H1 (cell line): ENCODE measurements at regions not wholly inside any gene's neighbourhood (a gene's known extent, or its start where the extent isn't known, plus 50 kb on each side); places are given as distances from the start of the nearest gene placed in this dataset.

Experiments
- BRCA1 ChIP-seq: IDR thresholded peaks from 2 replicates; pipeline ENCODE4 v1.6.1; 2012; ENCODE audit warnings: low read depth, low read length, improper control_type of control experiment
- CBX8 ChIP-seq: fragments of 300-800, 300-1000 bp; sonication (generic); IDR thresholded peaks from 2 replicates; pipeline ENCODE4 v1.7.1; 2016; ENCODE audit warnings: low read depth, low read length, borderline replicate concordance
- EP300 ChIP-seq, 2 experiments: IDR thresholded peaks; 1 replicate in 1 of 2; 2 replicates in 1 of 2; pipeline ENCODE4 v1.6.1; 2011 to 2012; ENCODE audit warnings: low read depth in 2 of 2, low read length in 2 of 2, mild to moderate bottlenecking in 2 of 2, borderline replicate concordance in 1 of 2, inconsistent platforms in 1 of 2, moderate library complexity in 1 of 2
- EZH2 ChIP-seq: fragments of 200-600 bp; sonication (generic); IDR thresholded peaks from 2 replicates; pipeline ENCODE4 v1.7.1; 2012; ENCODE audit warnings: low read depth, mild to moderate bottlenecking, moderate library complexity, low read length, inconsistent platforms; ENCODE audit not compliant: severe bottlenecking
- POLR2A ChIP-seq, 2 experiments: IDR thresholded peaks; 1 replicate in 1 of 2; 2 replicates in 1 of 2; pipeline ENCODE4 v1.6.1; 2011; ENCODE audit warnings: low read depth in 2 of 2, low read length in 2 of 2, mild to moderate bottlenecking in 2 of 2; ENCODE audit errors: control extremely low read depth in 1 of 2
- SRF ChIP-seq: IDR thresholded peaks from 2 replicates; pipeline ENCODE4 v1.6.1; 2011; ENCODE audit warnings: mild to moderate bottlenecking, low read depth, low read length, moderate library complexity
- TF ChIP-seq, protein P1 (sequence below): fragments of 300-600 bp; sonication (generic); IDR thresholded peaks from 2 replicates; pipeline ENCODE4 v1.7.1; 2012; ENCODE audit warnings: low read length, moderate library complexity, mild to moderate bottlenecking, inconsistent platforms; ENCODE audit not compliant: insufficient replicate concordance
- TF ChIP-seq, protein P2 (sequence below), 3 experiments: IDR thresholded peaks; 1 replicate in 2 of 3; 2 replicates in 1 of 3; pipeline versions ENCODE4 v1.5.1 to v1.6.1; 2011; ENCODE audit warnings: low read length in 3 of 3, mild to moderate bottlenecking in 3 of 3, inconsistent platforms in 2 of 3, low read depth in 1 of 3, moderate library complexity in 1 of 3; ENCODE audit not compliant: insufficient read depth in 1 of 3; ENCODE audit errors: control extremely low read depth in 1 of 3

DNA sequence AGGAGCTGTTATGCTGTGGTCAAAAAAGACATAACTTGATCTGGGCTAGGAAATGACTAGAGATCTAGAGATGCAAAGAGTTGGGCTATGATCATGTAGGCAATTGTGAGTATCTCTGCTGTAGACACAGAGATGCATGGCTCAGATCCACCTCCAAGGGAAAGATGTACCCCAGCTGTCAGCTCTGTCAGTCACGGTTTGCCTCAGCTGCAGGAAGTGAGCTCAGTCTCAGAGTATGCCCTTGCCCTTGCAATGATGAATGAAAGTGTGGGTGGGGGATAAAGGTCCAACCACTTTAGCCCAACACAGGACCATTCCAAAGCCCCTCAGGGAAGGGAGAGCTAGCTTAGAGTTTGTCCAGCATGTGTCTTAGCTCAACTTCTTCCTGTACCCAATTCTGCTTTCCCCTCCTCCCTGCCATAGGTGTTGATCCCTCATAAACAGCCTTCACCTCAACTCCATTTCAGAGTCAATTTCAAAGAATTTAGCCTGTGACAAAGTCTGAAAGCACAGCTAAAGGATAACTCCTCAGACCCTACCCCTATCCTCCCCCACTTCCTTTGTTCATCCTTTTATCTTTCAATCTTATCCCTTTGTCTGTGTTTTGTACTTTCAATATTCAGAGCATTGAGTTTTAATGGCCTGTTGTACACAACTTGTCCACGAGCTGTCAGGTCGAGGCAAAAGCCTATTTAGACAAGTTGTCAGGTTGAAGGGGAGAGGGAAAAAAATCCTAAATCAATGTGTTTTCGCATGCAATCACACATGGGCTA is 90.6 kb downstream of the MID1IP1 start:
- TF ChIP-seq POLR2A (IDR thresholded peaks at IDR 0.05; ENCODE audit: control extremely low read depth in 1 of 2, low read depth in 2 of 2, low read length in 2 of 2): no peak
- no peak for TF ChIP-seq SRF
- no peak for TF ChIP-seq CBX8
- TF ChIP-seq, protein P1, sequence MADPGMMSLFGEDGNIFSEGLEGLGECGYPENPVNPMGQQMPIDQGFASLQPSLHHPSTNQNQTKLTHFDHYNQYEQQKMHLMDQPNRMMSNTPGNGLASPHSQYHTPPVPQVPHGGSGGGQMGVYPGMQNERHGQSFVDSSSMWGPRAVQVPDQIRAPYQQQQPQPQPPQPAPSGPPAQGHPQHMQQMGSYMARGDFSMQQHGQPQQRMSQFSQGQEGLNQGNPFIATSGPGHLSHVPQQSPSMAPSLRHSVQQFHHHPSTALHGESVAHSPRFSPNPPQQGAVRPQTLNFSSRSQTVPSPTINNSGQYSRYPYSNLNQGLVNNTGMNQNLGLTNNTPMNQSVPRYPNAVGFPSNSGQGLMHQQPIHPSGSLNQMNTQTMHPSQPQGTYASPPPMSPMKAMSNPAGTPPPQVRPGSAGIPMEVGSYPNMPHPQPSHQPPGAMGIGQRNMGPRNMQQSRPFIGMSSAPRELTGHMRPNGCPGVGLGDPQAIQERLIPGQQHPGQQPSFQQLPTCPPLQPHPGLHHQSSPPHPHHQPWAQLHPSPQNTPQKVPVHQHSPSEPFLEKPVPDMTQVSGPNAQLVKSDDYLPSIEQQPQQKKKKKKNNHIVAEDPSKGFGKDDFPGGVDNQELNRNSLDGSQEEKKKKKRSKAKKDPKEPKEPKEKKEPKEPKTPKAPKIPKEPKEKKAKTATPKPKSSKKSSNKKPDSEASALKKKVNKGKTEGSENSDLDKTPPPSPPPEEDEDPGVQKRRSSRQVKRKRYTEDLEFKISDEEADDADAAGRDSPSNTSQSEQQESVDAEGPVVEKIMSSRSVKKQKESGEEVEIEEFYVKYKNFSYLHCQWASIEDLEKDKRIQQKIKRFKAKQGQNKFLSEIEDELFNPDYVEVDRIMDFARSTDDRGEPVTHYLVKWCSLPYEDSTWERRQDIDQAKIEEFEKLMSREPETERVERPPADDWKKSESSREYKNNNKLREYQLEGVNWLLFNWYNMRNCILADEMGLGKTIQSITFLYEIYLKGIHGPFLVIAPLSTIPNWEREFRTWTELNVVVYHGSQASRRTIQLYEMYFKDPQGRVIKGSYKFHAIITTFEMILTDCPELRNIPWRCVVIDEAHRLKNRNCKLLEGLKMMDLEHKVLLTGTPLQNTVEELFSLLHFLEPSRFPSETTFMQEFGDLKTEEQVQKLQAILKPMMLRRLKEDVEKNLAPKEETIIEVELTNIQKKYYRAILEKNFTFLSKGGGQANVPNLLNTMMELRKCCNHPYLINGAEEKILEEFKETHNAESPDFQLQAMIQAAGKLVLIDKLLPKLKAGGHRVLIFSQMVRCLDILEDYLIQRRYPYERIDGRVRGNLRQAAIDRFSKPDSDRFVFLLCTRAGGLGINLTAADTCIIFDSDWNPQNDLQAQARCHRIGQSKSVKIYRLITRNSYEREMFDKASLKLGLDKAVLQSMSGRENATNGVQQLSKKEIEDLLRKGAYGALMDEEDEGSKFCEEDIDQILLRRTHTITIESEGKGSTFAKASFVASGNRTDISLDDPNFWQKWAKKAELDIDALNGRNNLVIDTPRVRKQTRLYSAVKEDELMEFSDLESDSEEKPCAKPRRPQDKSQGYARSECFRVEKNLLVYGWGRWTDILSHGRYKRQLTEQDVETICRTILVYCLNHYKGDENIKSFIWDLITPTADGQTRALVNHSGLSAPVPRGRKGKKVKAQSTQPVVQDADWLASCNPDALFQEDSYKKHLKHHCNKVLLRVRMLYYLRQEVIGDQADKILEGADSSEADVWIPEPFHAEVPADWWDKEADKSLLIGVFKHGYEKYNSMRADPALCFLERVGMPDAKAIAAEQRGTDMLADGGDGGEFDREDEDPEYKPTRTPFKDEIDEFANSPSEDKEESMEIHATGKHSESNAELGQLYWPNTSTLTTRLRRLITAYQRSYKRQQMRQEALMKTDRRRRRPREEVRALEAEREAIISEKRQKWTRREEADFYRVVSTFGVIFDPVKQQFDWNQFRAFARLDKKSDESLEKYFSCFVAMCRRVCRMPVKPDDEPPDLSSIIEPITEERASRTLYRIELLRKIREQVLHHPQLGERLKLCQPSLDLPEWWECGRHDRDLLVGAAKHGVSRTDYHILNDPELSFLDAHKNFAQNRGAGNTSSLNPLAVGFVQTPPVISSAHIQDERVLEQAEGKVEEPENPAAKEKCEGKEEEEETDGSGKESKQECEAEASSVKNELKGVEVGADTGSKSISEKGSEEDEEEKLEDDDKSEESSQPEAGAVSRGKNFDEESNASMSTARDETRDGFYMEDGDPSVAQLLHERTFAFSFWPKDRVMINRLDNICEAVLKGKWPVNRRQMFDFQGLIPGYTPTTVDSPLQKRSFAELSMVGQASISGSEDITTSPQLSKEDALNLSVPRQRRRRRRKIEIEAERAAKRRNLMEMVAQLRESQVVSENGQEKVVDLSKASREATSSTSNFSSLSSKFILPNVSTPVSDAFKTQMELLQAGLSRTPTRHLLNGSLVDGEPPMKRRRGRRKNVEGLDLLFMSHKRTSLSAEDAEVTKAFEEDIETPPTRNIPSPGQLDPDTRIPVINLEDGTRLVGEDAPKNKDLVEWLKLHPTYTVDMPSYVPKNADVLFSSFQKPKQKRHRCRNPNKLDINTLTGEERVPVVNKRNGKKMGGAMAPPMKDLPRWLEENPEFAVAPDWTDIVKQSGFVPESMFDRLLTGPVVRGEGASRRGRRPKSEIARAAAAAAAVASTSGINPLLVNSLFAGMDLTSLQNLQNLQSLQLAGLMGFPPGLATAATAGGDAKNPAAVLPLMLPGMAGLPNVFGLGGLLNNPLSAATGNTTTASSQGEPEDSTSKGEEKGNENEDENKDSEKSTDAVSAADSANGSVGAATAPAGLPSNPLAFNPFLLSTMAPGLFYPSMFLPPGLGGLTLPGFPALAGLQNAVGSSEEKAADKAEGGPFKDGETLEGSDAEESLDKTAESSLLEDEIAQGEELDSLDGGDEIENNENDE: no peak
- TF ChIP-seq, protein P2, sequence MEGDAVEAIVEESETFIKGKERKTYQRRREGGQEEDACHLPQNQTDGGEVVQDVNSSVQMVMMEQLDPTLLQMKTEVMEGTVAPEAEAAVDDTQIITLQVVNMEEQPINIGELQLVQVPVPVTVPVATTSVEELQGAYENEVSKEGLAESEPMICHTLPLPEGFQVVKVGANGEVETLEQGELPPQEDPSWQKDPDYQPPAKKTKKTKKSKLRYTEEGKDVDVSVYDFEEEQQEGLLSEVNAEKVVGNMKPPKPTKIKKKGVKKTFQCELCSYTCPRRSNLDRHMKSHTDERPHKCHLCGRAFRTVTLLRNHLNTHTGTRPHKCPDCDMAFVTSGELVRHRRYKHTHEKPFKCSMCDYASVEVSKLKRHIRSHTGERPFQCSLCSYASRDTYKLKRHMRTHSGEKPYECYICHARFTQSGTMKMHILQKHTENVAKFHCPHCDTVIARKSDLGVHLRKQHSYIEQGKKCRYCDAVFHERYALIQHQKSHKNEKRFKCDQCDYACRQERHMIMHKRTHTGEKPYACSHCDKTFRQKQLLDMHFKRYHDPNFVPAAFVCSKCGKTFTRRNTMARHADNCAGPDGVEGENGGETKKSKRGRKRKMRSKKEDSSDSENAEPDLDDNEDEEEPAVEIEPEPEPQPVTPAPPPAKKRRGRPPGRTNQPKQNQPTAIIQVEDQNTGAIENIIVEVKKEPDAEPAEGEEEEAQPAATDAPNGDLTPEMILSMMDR (IDR thresholded peaks at IDR 0.05; ENCODE audit: control extremely low read depth in 1 of 3, insufficient read depth in 1 of 3, low read depth in 1 of 3, low read length in 3 of 3): no peak
- no peak for TF ChIP-seq EZH2
- no peak for TF ChIP-seq BRCA1
- TF ChIP-seq EP300 (IDR thresholded peaks at IDR 0.05; ENCODE audit: borderline replicate concordance in 1 of 2, low read depth in 2 of 2, low read length in 2 of 2): no peak
